ENCODE measurements at regions not wholly inside any gene's neighbourhood (a gene's known extent, or its start where the extent isn't known, plus 50 kb on each side); places are given as distances from the start of the nearest gene placed in this dataset.

DNA sequence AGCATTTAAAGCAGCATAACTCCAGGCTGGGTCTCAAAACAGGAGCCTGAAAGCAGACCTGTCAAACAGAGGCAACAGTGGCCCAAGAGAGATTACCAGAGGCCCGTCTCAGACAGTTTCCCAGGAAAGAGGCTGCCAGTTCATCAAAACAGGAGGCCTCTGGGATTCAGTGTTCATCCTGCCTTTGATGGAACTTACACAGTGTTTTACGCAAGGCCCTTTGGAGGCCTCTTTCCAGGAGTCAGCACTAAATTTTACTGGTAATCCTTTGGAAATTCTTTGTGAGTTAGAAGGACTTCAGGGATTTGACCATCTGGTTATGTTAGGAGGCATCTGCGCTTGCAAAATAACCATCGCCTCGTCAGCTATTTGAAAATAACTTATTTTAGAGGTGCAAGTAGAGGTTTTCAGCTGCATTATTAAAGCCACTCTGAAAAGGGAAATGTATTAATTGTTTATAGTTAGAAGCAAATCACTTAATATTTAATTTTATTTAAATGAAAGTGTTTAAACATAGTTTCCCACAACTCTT, 501.2 kb upstream of the COBL start:
- no peak for DNase-seq (ENCODE audit: low read depth in 1 of 2, low spot score in 2 of 2)
- Histone ChIP-seq H4K20me1 (replicated peaks in 1 of 2; ENCODE audit: control insufficient read depth in 1 of 2, insufficient read depth in 2 of 2, low read length in 2 of 2) (no peaks in the 10 kb centered on the region), H2AFZ (ENCODE audit: low read length) (no peak overlapping the region), H3K79me2 (ENCODE audit: control insufficient read depth in 1 of 2, insufficient read depth in 2 of 2, low read length in 2 of 2) (no peaks in the 10 kb centered on the region), H3K23me2 (ENCODE audit: low read depth, low read length) (no peaks in the 10 kb centered on the region), H3K4ac (replicated peaks; ENCODE audit: insufficient read length, low read depth, low read length) (no peak overlapping the region), H4K91ac (replicated peaks; ENCODE audit: insufficient read length, low read length) (no peak overlapping the region), H3K27ac (ENCODE audit: low read depth, low read length) (no peak overlapping the region), H3K9ac (replicated peaks in 1 of 4; ENCODE audit: extremely low read depth in 1 of 4, low read depth in 3 of 4, low read length in 3 of 4) (no peak overlapping the region), H2BK20ac (ENCODE audit: low read length) (no peak overlapping the region), H2BK12ac (ENCODE audit: low read depth, low read length) (no peak overlapping the region), H3K56ac (replicated peaks; ENCODE audit: insufficient read length, low read depth, low read length) (no peak overlapping the region), H4K5ac (ENCODE audit: insufficient read length, low read depth, low read length) (no peak overlapping the region), H3K4me3 (ENCODE audit: extremely low read depth in 1 of 4, insufficient read depth in 2 of 4, low read depth in 3 of 4, low read length in 4 of 4) (no peak overlapping the region), H3K9me3 (ENCODE audit: insufficient read depth in 2 of 2, low read depth in 1 of 2, low read length in 1 of 2) (no peaks in the 10 kb centered on the region), H2AK5ac (ENCODE audit: low read depth, low read length) (no peak overlapping the region), H3K18ac (ENCODE audit: extremely low read depth, low read length) (no peak overlapping the region), H2BK15ac (ENCODE audit: low read length) (no peak overlapping the region), H2BK120ac (replicated peaks; ENCODE audit: low read depth, low read length) (no peak overlapping the region), H4K8ac (ENCODE audit: extremely low read depth, insufficient read depth, low read length) (no peak overlapping the region), H3K14ac (ENCODE audit: insufficient read length) (no peak overlapping the region), H3K23ac (ENCODE audit: insufficient read length) (no peak overlapping the region), H3K79me1 (ENCODE audit: low read depth, low read length) (no peaks in the 10 kb centered on the region), H3K36me3 (ENCODE audit: control insufficient read depth in 2 of 4, insufficient read depth in 4 of 4, low read length in 3 of 4) (no peaks in the 10 kb centered on the region), H3K27me3 (replicated peaks in 1 of 4; ENCODE audit: control insufficient read depth in 3 of 4, extremely low read depth in 1 of 4, insufficient read depth in 3 of 4, low read length in 3 of 4) (no peaks in the 10 kb centered on the region), H2BK5ac (ENCODE audit: low read depth, low read length) (no peak overlapping the region), H3K4me2 (ENCODE audit: insufficient read depth in 1 of 2, low read depth in 2 of 2, low read length in 2 of 2) (no peak overlapping the region), H3K4me1 (replicated peaks in 1 of 4; ENCODE audit: control insufficient read depth in 3 of 4, insufficient read depth in 4 of 4, low read length in 3 of 4) (no peaks in the 10 kb centered on the region)
- FAIRE-seq, result no peak
- CTCF ChIA-PET (ENCODE audit: partially characterized antibody), result no interaction called here
- POLR2A ChIA-PET (ENCODE audit: partially characterized antibody), result no interaction called here
- TF ChIP-seq MAFK (IDR thresholded peaks at IDR 0.05; ENCODE audit: low read depth, low read length) (no peak), BCL11A (IDR thresholded peaks at IDR 0.05; ENCODE audit: low read depth in 2 of 2, low read length in 2 of 2) (no peak), SIN3A (conservative IDR thresholded peaks at IDR 0.05 in 1 of 2, IDR thresholded peaks at IDR 0.05 in 1 of 2; ENCODE audit: low read depth in 1 of 2, low read length in 2 of 2) (no peak), POLR2AphosphoS5 (IDR thresholded peaks at IDR 0.05; ENCODE audit: low read depth, low read length) (no peak), BACH1 (IDR thresholded peaks at IDR 0.05; ENCODE audit: low read length) (no peak), TBP (IDR thresholded peaks at IDR 0.05; ENCODE audit: low read depth, low read length) (no peak), EZH2 (IDR thresholded peaks at IDR 0.05; ENCODE audit: low read depth, low read length, severe bottlenecking) (no peak), TAF1 (IDR thresholded peaks at IDR 0.05; ENCODE audit: low read depth, low read length) (no peak)
- 93% methylated on average over 5 of the region's 5 CpGs; no CpG with 5 or more reads in 1 of the 2 experiments for WGBS, 2 experiments (ENCODE audit: extremely low coverage in 1 of 2, insufficient coverage in 1 of 2, insufficient read length in 1 of 2, insufficient replicate concordance in 2 of 2, low coverage in 1 of 2, low lambda C conversion rate in 2 of 2, missing lambda C conversion rate in 1 of 2)

Data from H1 (cell line).